ENCODE measurements at regions not wholly inside any gene's neighbourhood (a gene's known extent, or its start where the extent isn't known, plus 50 kb on each side); places are given as distances from the start of the nearest gene placed in this dataset.

GRCh38 chr2:2405780-2406179 is 74.7 kb upstream of the MYT1L start:
- intact Hi-C loops (cut with micrococcal nuclease): no loop called here
- H3K4me3 Mint-ChIP-seq: no peak overlapping the region
- DNase-seq: no peak
- no peaks in the 10 kb centered on the region for H3K27me3 Mint-ChIP-seq
- no peaks in the 10 kb centered on the region for H3K9me3 Mint-ChIP-seq
- H3K27ac Mint-ChIP-seq: no peak overlapping the region
- H3K4me1 Mint-ChIP-seq: no peaks in the 10 kb centered on the region
- H3K36me3 Mint-ChIP-seq (ENCODE audit: low read depth): no peaks in the 10 kb centered on the region

- DNase-seq: peak; percentile 18
- no peaks in the 10 kb centered on the region for H3K27me3 Mint-ChIP-seq
- no peak overlapping the region for H3K4me3 Mint-ChIP-seq
- no peaks in the 10 kb centered on the region for H3K9me3 Mint-ChIP-seq
- no peaks in the 10 kb centered on the region for H3K36me3 Mint-ChIP-seq (ENCODE audit: low read depth)
- H3K27ac Mint-ChIP-seq: no peak overlapping the region
- intact Hi-C loops (cut with micrococcal nuclease): no loop called here
- no peaks in the 10 kb centered on the region for H3K4me1 Mint-ChIP-seq
These were observed 69.4 kb upstream of the MYT1L start for GRCh38 chr2:2400286-2401038.

- DNase-seq: peak; percentile 8
- no peak overlapping the region for H3K27ac Mint-ChIP-seq
- H3K4me1 Mint-ChIP-seq: no peaks in the 10 kb centered on the region
- H3K27me3 Mint-ChIP-seq: no peaks in the 10 kb centered on the region
- no peak overlapping the region for H3K4me3 Mint-ChIP-seq
- H3K36me3 Mint-ChIP-seq (ENCODE audit: low read depth): no peaks in the 10 kb centered on the region
- no peaks in the 10 kb centered on the region for H3K9me3 Mint-ChIP-seq
- intact Hi-C loops (cut with micrococcal nuclease): no loop called here
These were observed 68.3 kb upstream of the MYT1L start for GRCh38 chr2:2399396-2399795.

- intact Hi-C loops (cut with micrococcal nuclease): no loop called here
- peaks cover 5% of the 10 kb centered on the region for H3K9me3 Mint-ChIP-seq
- H3K4me3 Mint-ChIP-seq: no peak overlapping the region
- no peaks in the 10 kb centered on the region for H3K36me3 Mint-ChIP-seq (ENCODE audit: low read depth)
- H3K4me1 Mint-ChIP-seq: no peaks in the 10 kb centered on the region
- DNase-seq: no peak
- no peak overlapping the region for H3K27ac Mint-ChIP-seq
- no peaks in the 10 kb centered on the region for H3K27me3 Mint-ChIP-seq
These were observed 61.3 kb upstream of the MYT1L start for GRCh38 chr2:2392332-2392731.

- peaks cover 5% of the 10 kb centered on the region for H3K9me3 Mint-ChIP-seq
- intact Hi-C loops (cut with micrococcal nuclease): no loop called here
These were observed 58.1 kb upstream of the MYT1L start for GRCh38 chr2:2389215-2389614.

More at GRCh38 chr2:2389215-2389614, 58.1 kb upstream of the MYT1L start:
- Mint-ChIP-seq H3K27me3 (no peaks in the 10 kb centered on the region), H3K4me3 (no peak overlapping the region), H3K4me1 (no peaks in the 10 kb centered on the region), H3K36me3 (ENCODE audit: low read depth) (no peaks in the 10 kb centered on the region), H3K27ac (no peak overlapping the region)
- DNase-seq: no peak
